Progenitor cell of endocrine pancreas (in vitro differentiated cells): ENCODE measurements at regions not wholly inside any gene's neighbourhood (a gene's known extent, or its start where the extent isn't known, plus 50 kb on each side); places are given as distances from the start of the nearest gene placed in this dataset.
"Not testable (repeated sequence)": the region's sequence is repeated elsewhere in the genome, so short reads cannot be mapped to it uniquely, and the experiment has no call there.

ENCODE experiments used
- DNase-seq: peaks from one replicate; pipeline ENCODE4 v3.0.0; 2021; ENCODE audit warnings: low spot score; ENCODE audit not compliant: unreplicated experiment
- H3K27ac Mint-ChIP-seq: 2 replicates; pipeline ENCODE4 v1.8.0; 2021; ENCODE audit warnings: mild to moderate bottlenecking, moderate library complexity, mixed read lengths
- H3K27me3 Mint-ChIP-seq: 2 replicates; pipeline ENCODE4 v1.8.0; 2021; ENCODE audit warnings: mixed read lengths
- H3K36me3 Mint-ChIP-seq: 2 replicates; pipeline ENCODE4 v1.8.0; 2022; ENCODE audit warnings: mixed read lengths; ENCODE audit not compliant: insufficient read depth
- H3K4me1 Mint-ChIP-seq: 2 replicates; pipeline ENCODE4 v1.8.0; 2021; ENCODE audit warnings: low read depth, mixed read lengths
- H3K4me3 Mint-ChIP-seq: 2 replicates; pipeline ENCODE4 v1.8.0; 2021; ENCODE audit warnings: low read depth, mild to moderate bottlenecking, moderate library complexity, mixed read lengths
- H3K9me3 Mint-ChIP-seq: 2 replicates; pipeline ENCODE4 v1.8.0; 2021; ENCODE audit warnings: low read depth, mixed read lengths
- TF ChIP-seq, protein P1 (sequence below): fragments of 200-600 bp; sonication (generic); IDR thresholded peaks from one replicate; pipeline ENCODE4 v1.5.0; 2021; ENCODE audit warnings: antibody characterized with exemption, mild to moderate bottlenecking; ENCODE audit not compliant: unreplicated experiment

DNA sequence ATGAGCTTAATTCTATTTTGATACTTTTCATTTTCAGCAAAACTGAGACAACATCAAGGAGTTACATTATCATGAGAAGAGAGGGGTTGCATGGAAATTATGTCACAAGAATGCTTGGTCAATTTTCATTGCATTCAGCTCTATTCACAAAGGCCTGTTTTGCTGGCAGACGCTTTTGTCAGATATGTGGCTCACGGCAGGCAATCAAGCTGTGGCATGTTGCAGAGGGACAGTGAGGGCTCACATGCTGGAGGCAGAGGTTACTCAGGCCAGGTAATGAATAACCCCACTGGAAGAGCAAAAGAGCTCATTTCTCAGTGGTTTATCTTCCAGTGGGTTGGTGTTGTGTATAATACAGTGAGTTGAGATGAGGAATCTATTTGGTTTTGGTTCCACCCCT is 98.7 kb upstream of the RBFOX1 start:
- Mint-ChIP-seq H3K36me3 (no peaks in the 10 kb centered on the region), H3K9me3 (no peaks in the 10 kb centered on the region), H3K27ac (no peak overlapping the region), H3K4me3 (no peak overlapping the region), H3K27me3 (peaks cover 11% of the 10 kb centered on the region), H3K4me1 (peaks cover 7% of the 10 kb centered on the region)
- TF ChIP-seq, protein P1, sequence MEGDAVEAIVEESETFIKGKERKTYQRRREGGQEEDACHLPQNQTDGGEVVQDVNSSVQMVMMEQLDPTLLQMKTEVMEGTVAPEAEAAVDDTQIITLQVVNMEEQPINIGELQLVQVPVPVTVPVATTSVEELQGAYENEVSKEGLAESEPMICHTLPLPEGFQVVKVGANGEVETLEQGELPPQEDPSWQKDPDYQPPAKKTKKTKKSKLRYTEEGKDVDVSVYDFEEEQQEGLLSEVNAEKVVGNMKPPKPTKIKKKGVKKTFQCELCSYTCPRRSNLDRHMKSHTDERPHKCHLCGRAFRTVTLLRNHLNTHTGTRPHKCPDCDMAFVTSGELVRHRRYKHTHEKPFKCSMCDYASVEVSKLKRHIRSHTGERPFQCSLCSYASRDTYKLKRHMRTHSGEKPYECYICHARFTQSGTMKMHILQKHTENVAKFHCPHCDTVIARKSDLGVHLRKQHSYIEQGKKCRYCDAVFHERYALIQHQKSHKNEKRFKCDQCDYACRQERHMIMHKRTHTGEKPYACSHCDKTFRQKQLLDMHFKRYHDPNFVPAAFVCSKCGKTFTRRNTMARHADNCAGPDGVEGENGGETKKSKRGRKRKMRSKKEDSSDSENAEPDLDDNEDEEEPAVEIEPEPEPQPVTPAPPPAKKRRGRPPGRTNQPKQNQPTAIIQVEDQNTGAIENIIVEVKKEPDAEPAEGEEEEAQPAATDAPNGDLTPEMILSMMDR, result no peak
- no peak for DNase-seq

DNA sequence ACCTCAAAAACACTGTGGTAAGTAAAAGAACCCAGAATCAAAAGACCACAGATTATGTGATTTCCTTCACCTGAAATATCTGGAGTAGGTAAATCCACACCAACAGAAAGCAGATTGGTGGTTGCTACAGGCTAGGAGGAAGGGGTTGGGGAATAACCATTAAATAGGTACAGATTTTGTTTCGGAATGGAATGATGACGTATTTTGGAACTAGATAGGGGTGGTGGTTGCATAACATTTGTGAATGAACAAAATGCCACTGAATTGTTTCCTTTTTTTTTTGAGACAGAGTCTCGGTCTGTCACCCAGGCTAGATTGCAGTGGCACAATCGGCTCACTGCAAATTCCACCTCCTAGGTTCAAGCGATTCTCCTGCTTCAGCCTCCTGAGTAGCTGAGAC is 100.9 kb upstream of the RBFOX1 start:
- no peak for DNase-seq
- Mint-ChIP-seq H3K36me3 (no peaks in the 10 kb centered on the region), H3K27ac (no peak overlapping the region), H3K9me3 (no peaks in the 10 kb centered on the region), H3K27me3 (peaks cover 18% of the 10 kb centered on the region), H3K4me1 (peaks cover 9% of the 10 kb centered on the region), H3K4me3 (no peak overlapping the region)
- TF ChIP-seq, protein P1, result no peak

DNA sequence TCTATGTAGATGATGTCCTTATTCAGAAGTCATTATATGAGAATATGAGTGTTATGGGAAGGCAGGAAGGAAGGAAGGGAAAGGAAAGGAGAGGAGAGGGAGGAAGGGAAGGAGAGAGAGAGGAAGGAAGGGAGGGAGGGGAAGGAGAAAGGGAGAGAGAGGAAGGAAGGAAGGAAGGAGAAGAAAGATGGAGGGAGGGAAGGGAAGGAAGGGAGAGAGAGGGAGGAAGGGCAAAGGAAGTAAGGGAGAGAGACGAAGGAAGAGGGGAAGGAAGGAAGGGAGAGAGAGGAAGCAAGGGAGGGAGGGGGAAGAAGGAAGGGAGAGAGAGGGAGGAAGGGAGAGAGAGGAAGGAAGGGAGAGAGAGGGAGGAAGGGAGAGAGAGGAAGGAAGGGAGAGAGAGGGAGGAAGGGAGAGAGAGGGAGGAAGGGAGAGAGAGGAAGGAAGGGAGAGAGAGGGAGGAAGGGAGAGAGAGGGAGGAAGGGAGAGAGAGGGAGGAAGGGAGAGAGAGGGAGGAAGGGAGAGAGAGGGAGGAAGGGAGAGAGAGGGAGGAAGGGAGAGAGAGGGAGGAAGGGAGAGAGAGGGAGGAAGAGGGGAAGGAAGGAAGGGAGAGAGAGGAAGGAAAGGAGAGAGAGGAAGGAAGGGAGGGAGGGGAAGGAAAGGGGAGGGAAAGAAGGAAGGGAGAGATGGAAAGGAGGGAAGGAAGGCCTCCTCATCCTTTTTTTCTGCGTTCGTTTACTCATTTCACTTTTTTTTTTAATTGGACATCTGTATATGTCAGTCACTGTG is 103.0 kb upstream of the RBFOX1 start:
- H3K9me3 Mint-ChIP-seq, result not testable (repeated sequence)

DNA sequence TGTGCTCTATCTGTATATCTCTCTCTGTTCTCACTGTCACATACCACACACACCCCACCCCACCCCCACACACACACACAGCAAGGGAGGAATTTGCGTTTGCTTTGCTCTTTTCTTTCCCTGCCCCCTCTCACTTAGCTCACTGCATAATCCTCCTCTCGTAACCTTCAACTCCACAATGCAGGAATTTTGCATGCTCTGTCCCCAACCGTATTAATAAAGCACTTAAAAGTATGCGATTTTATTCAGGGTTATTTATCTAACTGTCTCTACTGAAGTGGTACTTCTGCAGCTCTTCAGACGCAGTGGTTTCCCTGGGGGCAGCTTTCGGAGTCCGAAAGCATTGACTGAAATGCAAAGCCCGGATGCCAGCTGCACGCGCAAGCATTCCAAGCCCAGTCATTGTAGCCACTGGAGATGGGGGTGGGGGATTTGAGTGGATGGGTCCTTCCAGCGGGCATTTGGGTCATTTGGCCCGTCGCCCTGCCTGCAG is 105.4 kb upstream of the RBFOX1 start:
- TF ChIP-seq, protein P1, result no peak
- H3K9me3 Mint-ChIP-seq, result no peaks in the 10 kb centered on the region
- H3K27me3 Mint-ChIP-seq, result peaks cover 17% of the 10 kb centered on the region
- H3K27ac Mint-ChIP-seq, result no peak overlapping the region
- DNase-seq, result no peak
- H3K4me3 Mint-ChIP-seq, result no peak overlapping the region
- H3K36me3 Mint-ChIP-seq, result no peaks in the 10 kb centered on the region
- H3K4me1 Mint-ChIP-seq, result peaks cover 9% of the 10 kb centered on the region

More for the DNA sequence above, 103.0 kb upstream of the RBFOX1 start:
- H3K27ac Mint-ChIP-seq, H3K36me3 Mint-ChIP-seq, H3K4me1 Mint-ChIP-seq, H3K4me3 Mint-ChIP-seq, DNase-seq: not testable (repeated sequence)
- H3K27me3 Mint-ChIP-seq, result peaks cover 17% of the 10 kb centered on the region

DNA sequence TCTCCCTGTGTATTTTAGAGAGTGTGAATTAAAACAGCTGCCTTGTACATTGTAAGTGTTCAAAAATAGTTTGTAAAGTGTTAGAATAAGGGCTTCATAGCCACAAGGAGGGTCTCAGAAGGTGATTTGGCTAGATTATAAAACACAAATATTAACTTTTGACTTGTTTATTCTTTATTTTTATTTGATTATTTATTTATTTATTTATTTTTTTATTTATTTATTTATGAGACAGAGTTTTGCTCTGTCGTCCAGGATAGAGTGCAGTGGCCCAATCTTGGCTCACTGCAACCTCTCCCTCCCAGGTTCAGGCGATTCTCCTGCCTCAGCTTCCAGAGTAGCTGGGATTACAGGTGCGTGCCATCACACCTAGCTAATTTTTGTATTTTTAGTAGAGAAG is 111.5 kb upstream of the RBFOX1 start:
- peaks cover 8% of the 10 kb centered on the region for H3K27me3 Mint-ChIP-seq
- no peaks in the 10 kb centered on the region for H3K36me3 Mint-ChIP-seq
- H3K27ac Mint-ChIP-seq, result no peak overlapping the region
- H3K9me3 Mint-ChIP-seq, result no peaks in the 10 kb centered on the region
- H3K4me1 Mint-ChIP-seq, result peaks cover 17% of the 10 kb centered on the region
- H3K4me3 Mint-ChIP-seq, result no peak overlapping the region
- TF ChIP-seq, protein P1, result no peak
- DNase-seq, result no peak

DNA sequence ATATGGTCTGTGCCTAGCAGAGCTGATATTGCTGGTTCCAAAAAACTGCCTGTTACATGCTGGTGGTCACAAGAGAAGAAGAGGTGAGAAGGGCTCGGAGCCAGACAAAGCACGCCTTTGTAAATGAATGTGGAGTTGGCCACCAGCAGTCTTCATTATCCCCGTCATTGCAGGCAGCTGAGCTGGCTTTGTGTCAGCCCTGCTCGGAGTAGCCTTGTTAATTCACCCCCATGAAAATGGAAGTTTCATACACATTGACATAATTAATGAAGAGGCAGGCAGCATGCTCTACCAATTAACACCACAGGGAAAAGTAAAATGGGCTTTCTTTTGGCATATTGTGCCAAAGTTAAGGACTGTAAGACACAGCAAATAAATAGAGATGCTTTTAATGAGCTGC is 113.7 kb upstream of the RBFOX1 start:
- DNase-seq, result no peak
- Mint-ChIP-seq H3K4me1 (peaks cover 17% of the 10 kb centered on the region), H3K4me3 (no peak overlapping the region), H3K9me3 (no peaks in the 10 kb centered on the region), H3K27me3 (peaks cover 8% of the 10 kb centered on the region), H3K27ac (peak overlapping the region; percentile 59), H3K36me3 (no peaks in the 10 kb centered on the region)
- TF ChIP-seq, protein P1, result no peak
